BJ (cell line): ENCODE measurements at regions not wholly inside any gene's neighbourhood (a gene's known extent, or its start where the extent isn't known, plus 50 kb on each side); places are given as distances from the start of the nearest gene placed in this dataset.

Source experiments
- CTCF ChIA-PET: fragments of 350-600 bp; formaldehyde crosslinking; extraction: SDS; loops from one replicate; lab custom pipeline; 2021; ENCODE audit warnings: antibody characterized with exemption, inconsistent platforms; lab: Yijun Ruan, JAX
- POLR2A ChIA-PET: fragments of 300-600 bp; sonication (Branson Sonifier 250); formaldehyde crosslinking; extraction: SDS; loops from one replicate; lab custom pipeline; 2021; ENCODE audit warnings: antibody characterized with exemption; lab: Charles Lee
- DNase-seq: peaks from one replicate; pipeline ENCODE4 v3.0.0-alpha.2; 2011; ENCODE audit warnings: low read depth
- H3K27me3 ChIP-seq: 2 replicates; pipeline ENCODE4 v1.6.0; 2011; ENCODE audit warnings: low read length; ENCODE audit not compliant: control insufficient read depth, insufficient read depth
- H3K36me3 ChIP-seq: 2 replicates; pipeline ENCODE4 v1.5.1; 2011; ENCODE audit warnings: low read length; ENCODE audit not compliant: control insufficient read depth, insufficient read depth
- H3K4me3 ChIP-seq: 2 replicates; pipeline ENCODE4 v1.5.1; 2011; ENCODE audit warnings: low read depth, mild to moderate bottlenecking, control low read depth, low read length
- TF ChIP-seq, protein P1 (sequence below): IDR thresholded peaks from 2 replicates; pipeline ENCODE4 v1.5.1; 2011; ENCODE audit warnings: low read depth, mild to moderate bottlenecking, control low read depth, inconsistent platforms, low read length, moderate library complexity; ENCODE audit not compliant: insufficient read depth

DNA sequence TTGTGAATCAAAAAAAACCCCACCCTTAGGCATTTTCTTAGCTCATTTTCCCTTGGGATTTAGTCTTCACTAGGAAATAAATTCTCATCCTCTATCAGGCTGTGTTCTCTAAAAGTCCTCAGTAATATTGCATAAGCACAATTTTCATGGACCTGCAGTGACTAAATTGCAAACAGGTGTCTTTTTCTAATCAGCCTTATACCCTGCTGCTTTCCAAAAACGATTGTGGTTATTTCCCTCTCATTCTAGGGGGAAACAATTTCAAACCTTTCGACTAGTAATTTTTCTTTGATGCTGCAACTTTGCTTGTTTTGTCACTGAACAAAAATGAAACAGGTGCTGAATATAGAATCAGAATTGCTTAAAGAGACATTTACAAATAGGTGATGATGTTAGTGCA lies 549.9 kb downstream of the PDHA2 start:
- Histone ChIP-seq H3K27me3 (no peaks in the 10 kb centered on the region), H3K4me3 (no peak overlapping the region), H3K36me3 (no peaks in the 10 kb centered on the region)
- TF ChIP-seq, protein P1, sequence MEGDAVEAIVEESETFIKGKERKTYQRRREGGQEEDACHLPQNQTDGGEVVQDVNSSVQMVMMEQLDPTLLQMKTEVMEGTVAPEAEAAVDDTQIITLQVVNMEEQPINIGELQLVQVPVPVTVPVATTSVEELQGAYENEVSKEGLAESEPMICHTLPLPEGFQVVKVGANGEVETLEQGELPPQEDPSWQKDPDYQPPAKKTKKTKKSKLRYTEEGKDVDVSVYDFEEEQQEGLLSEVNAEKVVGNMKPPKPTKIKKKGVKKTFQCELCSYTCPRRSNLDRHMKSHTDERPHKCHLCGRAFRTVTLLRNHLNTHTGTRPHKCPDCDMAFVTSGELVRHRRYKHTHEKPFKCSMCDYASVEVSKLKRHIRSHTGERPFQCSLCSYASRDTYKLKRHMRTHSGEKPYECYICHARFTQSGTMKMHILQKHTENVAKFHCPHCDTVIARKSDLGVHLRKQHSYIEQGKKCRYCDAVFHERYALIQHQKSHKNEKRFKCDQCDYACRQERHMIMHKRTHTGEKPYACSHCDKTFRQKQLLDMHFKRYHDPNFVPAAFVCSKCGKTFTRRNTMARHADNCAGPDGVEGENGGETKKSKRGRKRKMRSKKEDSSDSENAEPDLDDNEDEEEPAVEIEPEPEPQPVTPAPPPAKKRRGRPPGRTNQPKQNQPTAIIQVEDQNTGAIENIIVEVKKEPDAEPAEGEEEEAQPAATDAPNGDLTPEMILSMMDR = no peak
- ChIA-PET CTCF (interaction anchor here (0.6 kb wide), 1 partner anchor 603 kb away, joined by 3 read pairs; no protein-coding TSS in a partner anchor), POLR2A (no interaction called here)
- DNase-seq = no peak

DNA sequence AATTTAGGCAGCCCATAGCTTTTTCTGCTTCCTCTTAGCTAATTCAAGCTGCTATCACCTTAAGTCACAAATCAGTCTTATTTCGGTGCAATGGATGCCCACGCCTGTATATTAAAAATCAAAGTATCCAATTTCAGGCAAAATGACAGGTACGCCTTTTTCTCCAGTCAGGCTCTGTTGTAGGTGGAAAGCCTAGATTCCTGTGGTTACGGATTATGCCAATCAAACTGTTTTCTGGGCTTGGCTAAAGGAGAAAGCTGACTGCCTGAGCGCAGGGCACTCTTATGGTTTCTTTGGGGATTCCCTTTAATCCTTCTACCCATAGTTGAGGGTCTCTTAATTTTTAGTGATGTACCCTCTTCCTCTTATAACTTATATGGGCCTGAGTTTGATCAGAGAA lies 550.5 kb downstream of the PDHA2 start:
- TF ChIP-seq, protein P1 = no peak
- H3K36me3 ChIP-seq = no peaks in the 10 kb centered on the region
- ChIA-PET CTCF (interaction anchor here (0.6 kb wide), 1 partner anchor 603 kb away, joined by 3 read pairs; no protein-coding TSS in a partner anchor), POLR2A (no interaction called here)
- DNase-seq = no peak
- H3K4me3 ChIP-seq = no peak overlapping the region
- H3K27me3 ChIP-seq = no peaks in the 10 kb centered on the region

DNA sequence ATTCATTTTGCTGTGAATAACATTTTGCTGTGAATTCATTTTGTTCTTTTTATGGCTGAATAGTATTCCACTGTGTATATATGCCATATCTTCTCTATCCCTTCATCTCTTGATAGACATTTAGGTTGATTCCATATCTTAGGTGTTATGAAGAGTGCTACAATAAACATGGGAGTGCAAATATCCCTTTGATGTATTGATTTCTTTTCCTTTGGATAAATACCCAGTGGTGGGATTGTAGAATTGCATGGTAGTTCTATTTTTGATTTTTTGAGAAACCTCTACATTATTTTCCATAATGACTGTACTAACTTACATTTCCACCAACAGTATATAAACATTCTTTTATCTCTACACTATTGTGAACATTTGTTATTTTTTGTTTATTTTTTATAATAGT lies 555.9 kb downstream of the PDHA2 start:
- H3K27me3 ChIP-seq = no peaks in the 10 kb centered on the region
- H3K36me3 ChIP-seq = no peaks in the 10 kb centered on the region
- no peak for DNase-seq
- ChIA-PET POLR2A (no interaction called here), CTCF (no interaction called here)
- TF ChIP-seq, protein P1 = no peak
- no peak overlapping the region for H3K4me3 ChIP-seq

DNA sequence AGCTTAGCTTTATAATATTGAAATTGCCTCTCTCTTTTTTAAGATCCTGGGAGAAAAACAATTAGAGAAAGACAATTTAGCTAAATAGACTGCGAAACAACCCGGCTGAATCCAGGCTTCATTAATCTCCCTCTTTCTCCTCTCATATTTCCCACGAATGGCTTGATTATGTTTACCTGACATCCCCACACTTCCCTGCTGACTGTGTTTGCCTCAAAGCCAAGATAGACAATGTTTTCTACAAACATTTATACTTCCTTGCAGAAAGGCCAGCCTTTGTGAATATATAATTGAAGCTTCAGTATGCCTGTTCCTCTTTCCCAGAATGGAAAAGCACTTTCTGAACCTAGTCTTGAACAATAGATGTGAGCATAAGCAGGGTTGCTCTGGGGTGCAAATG lies 566.8 kb downstream of the PDHA2 start:
- DNase-seq = no peak
- CTCF ChIA-PET = no interaction called here
- H3K4me3 ChIP-seq = no peak overlapping the region
- TF ChIP-seq, protein P1 = no peak
- POLR2A ChIA-PET = no interaction called here
- no peaks in the 10 kb centered on the region for H3K27me3 ChIP-seq
- no peaks in the 10 kb centered on the region for H3K36me3 ChIP-seq

DNA sequence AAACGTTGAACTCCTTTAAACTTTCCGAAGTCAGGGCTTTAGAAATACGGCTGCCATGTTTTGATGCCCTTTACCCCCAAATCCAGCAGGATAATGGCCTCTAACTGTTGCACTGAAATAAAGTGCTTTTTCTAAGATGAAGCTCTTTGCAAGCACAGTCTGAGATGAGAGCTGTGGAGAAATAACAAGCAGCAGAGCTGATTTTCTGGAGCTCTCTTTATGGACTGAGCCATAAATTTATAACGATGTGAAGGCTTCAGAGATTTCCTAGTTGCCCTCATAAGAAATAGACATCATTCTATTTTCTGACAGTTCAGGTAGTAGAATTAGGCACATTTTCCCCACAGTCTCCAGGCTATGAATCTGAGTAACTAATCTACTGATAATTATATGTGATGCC lies 567.3 kb downstream of the PDHA2 start:
- DNase-seq = no peak
- POLR2A ChIA-PET = no interaction called here
- CTCF ChIA-PET = no interaction called here
- Histone ChIP-seq H3K4me3 (no peak overlapping the region), H3K36me3 (no peaks in the 10 kb centered on the region), H3K27me3 (no peaks in the 10 kb centered on the region)
- TF ChIP-seq, protein P1 = no peak
